ENCODE measurements at regions not wholly inside any gene's neighbourhood (a gene's known extent, or its start where the extent isn't known, plus 50 kb on each side); places are given as distances from the start of the nearest gene placed in this dataset.

GRCh38 chr15:34657469-34658127 lies 74.1 kb upstream of the GOLGA8B start:
- H3K27ac ChIP-seq (ENCODE audit: low read depth, low read length) = no peak overlapping the region
- intact Hi-C loops (cut with micrococcal nuclease) = no loop called here
- CTCF ChIA-PET = no interaction called here
- H3K36me3 ChIP-seq (ENCODE audit: control insufficient read depth in 1 of 2, insufficient read depth in 2 of 2, low read length in 2 of 2) = no peaks in the 10 kb centered on the region
- no peak overlapping the region for H3K4me2 ChIP-seq (ENCODE audit: low read length)
- no peaks in the 10 kb centered on the region for H3K79me2 ChIP-seq (ENCODE audit: insufficient read depth, low read length)
- no peak overlapping the region for H2AFZ ChIP-seq (ENCODE audit: low read depth, low read length, poor library complexity, severe bottlenecking)
- no peaks in the 10 kb centered on the region for H3K4me1 ChIP-seq (ENCODE audit: control insufficient read depth in 1 of 2, insufficient read depth in 2 of 2, low read length in 2 of 2)
- H3K9ac ChIP-seq (ENCODE audit: low read length) = no peak overlapping the region
- H3K9me3 ChIP-seq (ENCODE audit: control insufficient read depth in 1 of 2, insufficient read depth in 1 of 2, low read depth in 1 of 2, low read length in 2 of 2) = no peaks in the 10 kb centered on the region
- DNase-seq (ENCODE audit: low read depth, low spot score) = no peak
- no peak overlapping the region for H3K4me3 ChIP-seq (replicated peaks in 1 of 2; ENCODE audit: low read depth in 1 of 2, low read length in 2 of 2)
- RAD21 ChIA-PET (ENCODE audit: low non-redundant PET in 1 of 2, low total read pairs in 2 of 2, uncharacterized antibody in 2 of 2, unreplicated experiment in 2 of 2) = no interaction called here
- H3K9me2 ChIP-seq (ENCODE audit: insufficient read depth) = no peaks in the 10 kb centered on the region
- ATAC-seq = no peak
- no TSS peak for BruUV-seq (replicated peaks)
- TF ChIP-seq YY1 (IDR thresholded peaks at IDR 0.05; ENCODE audit: extremely low read depth, insufficient replicate concordance, low read depth, low read length) (no peak), EZH2phosphoT487 (IDR thresholded peaks at IDR 0.05; ENCODE audit: borderline replicate concordance) (no peak), CTCF (IDR thresholded peaks at IDR 0.05 in 2 of 3, conservative IDR thresholded peaks at IDR 0.05 in 1 of 3; ENCODE audit: borderline replicate concordance in 1 of 3, insufficient read depth in 1 of 3, low read depth in 2 of 3, low read length in 2 of 3) (no peak), FOSL1 (IDR thresholded peaks at IDR 0.05; ENCODE audit: low read depth) (no peak), ZNF274 (IDR thresholded peaks at IDR 0.05; ENCODE audit: low read depth, low read length) (no peak), POLR2AphosphoS5 (IDR thresholded peaks at IDR 0.05; ENCODE audit: low read depth, low read length) (no peak), EGR1 (IDR thresholded peaks at IDR 0.05; ENCODE audit: low read depth) (no peak), CBX3 (IDR thresholded peaks at IDR 0.05; ENCODE audit: low read depth) (no peak), REST (IDR thresholded peaks at IDR 0.05; ENCODE audit: low read depth) (no peak), ELF1 (IDR thresholded peaks at IDR 0.05; ENCODE audit: borderline replicate concordance, low read depth) (no peak), ZFX (IDR thresholded peaks at IDR 0.05) (no peak), RAD21 (IDR thresholded peaks at IDR 0.05; ENCODE audit: low read depth) (no peak), TCF7L2 (IDR thresholded peaks at IDR 0.05; ENCODE audit: borderline replicate concordance, extremely low read depth, insufficient read depth, insufficient read length) (no peak), MAX (IDR thresholded peaks at IDR 0.05) (no peak), ATF3 (IDR thresholded peaks at IDR 0.05) (no peak)
- no peaks in the 10 kb centered on the region for H4K20me1 ChIP-seq (ENCODE audit: insufficient read depth)
- POLR2A ChIA-PET = no interaction called here
- 0 out of 2 replicates have a peak, but pooled peaks cover 19% of the 10 kb centered on the region for H3K27me3 ChIP-seq (ENCODE audit: insufficient read depth, low read length)
